IPS-18c (cell line): ENCODE measurements at regions not wholly inside any gene's neighbourhood (a gene's known extent, or its start where the extent isn't known, plus 50 kb on each side); places are given as distances from the start of the nearest gene placed in this dataset.
A peak's percentile ranks its signal among the peaks of the same experiment; 100 is the strongest.

ENCODE experiments used
- H3K4me3 ChIP-seq: 2 replicates; pipeline ENCODE4 v1.7.0; 2013; ENCODE audit warnings: low read depth, mild to moderate bottlenecking, low read length, moderate library complexity; ENCODE audit not compliant: insufficient read depth
- H3K9me3 ChIP-seq: one replicate; pipeline ENCODE4 v1.6.1; 2013; ENCODE audit warnings: mild to moderate bottlenecking, low read length, moderate library complexity; ENCODE audit not compliant: control insufficient read depth, insufficient read depth

DNA sequence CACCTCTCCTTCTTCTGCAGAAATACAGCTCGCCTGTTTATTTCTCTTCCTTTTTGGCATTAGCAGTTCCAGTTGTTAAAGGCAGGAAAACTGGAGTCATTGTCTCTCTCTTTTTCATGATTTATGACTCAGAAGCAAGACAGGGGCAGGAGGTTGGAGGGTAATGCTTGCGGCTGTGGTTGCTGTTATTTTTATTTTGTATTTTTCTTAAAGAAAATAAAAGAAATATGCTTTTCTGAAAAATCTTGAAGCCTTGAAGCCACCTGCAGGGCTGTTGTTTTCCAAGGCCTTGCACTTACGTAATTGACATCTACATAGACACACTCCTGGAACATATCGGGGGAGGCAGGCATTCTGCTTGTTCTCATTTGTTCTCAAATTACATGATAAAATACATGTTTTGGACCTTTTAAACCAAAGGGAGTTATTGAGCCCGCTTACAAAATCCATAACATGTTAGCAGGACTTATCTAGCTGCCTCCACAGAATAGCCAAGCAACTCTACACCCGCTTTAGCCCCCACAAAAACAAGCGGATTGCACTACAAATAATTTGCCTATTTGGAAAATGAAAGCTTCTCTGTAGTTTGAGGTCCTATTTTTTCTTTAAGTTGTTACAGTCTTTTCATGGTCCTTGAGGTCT, 1004.6 kb upstream of the NR2F2 start:
- Histone ChIP-seq H3K9me3 (no peaks in the 10 kb centered on the region), H3K4me3 (no peak overlapping the region)

DNA sequence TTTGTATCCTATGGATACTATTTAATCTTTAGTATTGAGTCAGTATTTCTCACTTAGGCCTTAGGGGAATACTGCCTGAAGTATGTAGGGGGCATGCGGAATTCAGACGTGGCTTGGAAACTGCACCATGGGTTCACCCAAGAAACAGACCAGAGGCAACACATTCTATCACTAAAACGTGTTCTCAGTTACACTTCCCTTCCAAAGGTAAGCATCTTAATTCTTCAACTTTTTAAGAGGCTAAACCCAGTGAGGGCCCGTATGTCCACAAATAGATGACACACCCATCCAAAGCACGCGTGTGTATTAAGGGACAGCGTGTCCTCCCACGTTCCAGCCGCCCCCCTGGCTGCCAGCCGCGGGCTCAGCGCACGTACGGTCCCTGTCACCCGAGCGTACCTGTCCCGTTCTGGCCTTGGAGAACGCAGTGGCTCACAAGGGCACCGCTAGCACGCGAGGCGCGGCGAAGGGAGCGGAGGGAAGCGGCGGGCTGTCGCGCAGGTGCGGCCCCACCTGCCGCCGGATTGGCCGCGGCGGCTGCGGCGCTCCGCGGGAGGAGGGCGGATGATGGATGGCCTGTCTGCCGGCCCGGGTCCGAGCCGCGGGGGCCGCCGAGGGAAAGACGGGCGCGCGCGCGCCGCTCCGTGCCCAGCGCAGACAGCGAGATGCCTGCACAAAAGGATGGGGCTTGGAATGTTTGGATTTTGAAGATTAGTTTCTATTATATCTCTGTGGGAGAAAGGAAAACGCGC, 1003.9 kb upstream of the NR2F2 start:
- no peaks in the 10 kb centered on the region for H3K9me3 ChIP-seq
- H3K4me3 ChIP-seq, result peak overlapping the region; percentile 59

DNA sequence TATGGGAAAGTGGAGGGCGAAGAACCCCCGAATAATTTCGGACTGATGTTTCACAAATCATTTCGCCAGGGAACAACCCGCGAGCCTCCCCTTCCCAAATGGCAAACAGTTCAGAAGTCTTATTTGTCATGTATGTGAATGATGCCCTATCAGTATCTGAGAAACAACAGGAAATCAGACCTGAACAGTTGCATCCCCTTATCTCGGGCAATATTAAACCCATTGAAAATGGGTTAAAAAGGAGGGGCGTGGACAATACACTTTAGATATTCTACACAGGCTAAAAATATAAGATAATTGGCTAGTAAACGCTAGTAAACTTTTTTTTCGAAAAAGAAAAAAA, 1003.3 kb upstream of the NR2F2 start:
- Histone ChIP-seq H3K9me3 (no peaks in the 10 kb centered on the region), H3K4me3 (peak overlapping the region; percentile 59)

DNA sequence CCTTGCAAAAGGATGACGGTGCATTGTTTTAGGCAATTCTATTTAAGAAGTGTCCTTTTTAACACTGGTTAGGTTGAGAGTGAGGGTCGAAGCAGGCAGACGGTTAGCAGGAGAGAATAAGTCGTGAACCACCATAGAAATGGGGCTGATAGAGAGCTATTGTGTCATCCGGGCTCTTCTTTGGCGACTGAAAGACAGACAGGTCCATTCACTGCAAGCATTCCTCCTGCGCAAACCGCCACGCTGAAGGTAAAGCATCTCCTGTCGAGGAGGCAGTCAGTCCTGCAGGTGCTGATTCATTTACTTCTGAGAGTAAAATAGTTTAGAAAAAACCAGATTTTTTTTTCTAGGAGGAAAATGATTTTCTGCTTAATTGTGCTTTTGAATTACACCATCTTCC, 1002.8 kb upstream of the NR2F2 start:
- Histone ChIP-seq H3K4me3 (no peak overlapping the region), H3K9me3 (no peaks in the 10 kb centered on the region)

DNA sequence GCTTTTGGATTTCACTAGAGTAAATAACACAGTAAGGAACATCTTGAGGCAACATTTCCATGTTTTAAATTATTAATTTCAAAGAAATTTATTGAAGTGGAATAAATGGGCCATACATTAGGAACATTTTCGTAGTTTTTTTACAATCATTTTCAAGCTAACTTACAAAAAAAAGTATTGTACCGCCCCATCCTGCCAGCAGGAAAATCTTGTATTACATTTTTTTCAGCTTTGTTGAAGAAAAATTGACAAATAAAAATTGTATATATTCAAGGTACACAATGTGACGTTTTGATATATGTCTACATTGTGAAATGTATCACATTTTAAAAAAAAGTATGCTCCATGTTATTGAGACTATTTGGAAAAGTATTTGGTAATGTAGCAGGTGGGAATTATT, 1001.9 kb upstream of the NR2F2 start:
- Histone ChIP-seq H3K9me3 (no peaks in the 10 kb centered on the region), H3K4me3 (no peak overlapping the region)

DNA sequence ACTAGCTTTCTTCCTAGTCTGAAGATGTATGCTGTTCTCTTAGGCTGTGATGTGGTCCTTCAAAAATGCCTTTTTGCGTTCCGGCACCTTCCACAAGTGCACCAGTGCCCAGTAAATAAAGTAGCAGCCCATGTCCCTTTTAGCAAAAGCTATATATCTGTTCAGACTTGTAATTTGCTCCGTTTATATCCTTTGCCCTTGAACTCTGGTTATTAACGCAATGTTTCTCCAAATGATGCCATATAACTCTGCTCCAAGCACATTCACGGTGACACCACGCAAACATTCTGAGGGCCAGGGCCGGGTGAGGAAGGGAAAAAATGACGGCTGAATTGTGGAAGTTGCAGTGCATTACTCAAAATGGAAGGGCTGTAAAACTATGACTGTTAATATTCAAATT, 1001.1 kb upstream of the NR2F2 start:
- no peak overlapping the region for H3K4me3 ChIP-seq

DNA sequence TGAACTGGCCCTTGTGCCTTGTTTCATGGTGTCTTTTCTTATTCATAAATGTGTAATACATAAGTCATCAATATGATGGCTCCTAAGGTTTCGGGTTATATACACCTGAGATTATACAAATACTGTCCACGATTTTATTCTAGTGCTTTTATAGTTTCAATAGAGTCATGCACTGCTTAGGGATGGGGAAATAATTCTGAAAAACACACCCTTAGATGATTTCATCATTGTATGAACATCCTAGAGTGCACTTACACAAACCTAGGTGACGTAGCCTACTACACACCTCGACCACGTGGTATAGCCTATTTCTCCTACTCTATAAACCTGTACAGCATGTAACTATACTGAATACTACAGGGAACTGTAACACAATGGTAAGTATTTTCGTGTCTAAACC, 988.8 kb upstream of the NR2F2 start:
- Histone ChIP-seq H3K4me3 (no peak overlapping the region), H3K9me3 (no peaks in the 10 kb centered on the region)

More for the DNA sequence above, 1001.1 kb upstream of the NR2F2 start:
- no peaks in the 10 kb centered on the region for H3K9me3 ChIP-seq

DNA sequence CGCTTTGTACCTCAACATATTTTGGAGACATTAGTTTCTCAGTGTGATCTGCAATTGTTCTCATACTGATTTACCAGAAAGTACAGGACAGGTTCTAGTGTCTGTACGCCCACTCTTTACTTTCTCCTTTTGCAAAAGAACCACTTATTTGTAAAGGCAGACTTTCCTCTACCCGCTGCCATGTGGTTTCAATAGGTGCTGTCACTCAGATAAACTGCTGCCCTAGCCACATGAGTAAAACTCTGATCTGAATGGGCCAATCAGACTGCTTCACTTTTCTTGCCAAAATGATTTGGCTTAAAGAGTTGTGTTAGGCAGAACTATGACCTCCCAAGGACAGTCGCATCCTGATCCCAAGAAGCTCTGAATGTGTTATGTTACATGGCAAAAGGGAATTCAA, 984.6 kb upstream of the NR2F2 start:
- H3K9me3 ChIP-seq, result no peaks in the 10 kb centered on the region
- no peak overlapping the region for H3K4me3 ChIP-seq

DNA sequence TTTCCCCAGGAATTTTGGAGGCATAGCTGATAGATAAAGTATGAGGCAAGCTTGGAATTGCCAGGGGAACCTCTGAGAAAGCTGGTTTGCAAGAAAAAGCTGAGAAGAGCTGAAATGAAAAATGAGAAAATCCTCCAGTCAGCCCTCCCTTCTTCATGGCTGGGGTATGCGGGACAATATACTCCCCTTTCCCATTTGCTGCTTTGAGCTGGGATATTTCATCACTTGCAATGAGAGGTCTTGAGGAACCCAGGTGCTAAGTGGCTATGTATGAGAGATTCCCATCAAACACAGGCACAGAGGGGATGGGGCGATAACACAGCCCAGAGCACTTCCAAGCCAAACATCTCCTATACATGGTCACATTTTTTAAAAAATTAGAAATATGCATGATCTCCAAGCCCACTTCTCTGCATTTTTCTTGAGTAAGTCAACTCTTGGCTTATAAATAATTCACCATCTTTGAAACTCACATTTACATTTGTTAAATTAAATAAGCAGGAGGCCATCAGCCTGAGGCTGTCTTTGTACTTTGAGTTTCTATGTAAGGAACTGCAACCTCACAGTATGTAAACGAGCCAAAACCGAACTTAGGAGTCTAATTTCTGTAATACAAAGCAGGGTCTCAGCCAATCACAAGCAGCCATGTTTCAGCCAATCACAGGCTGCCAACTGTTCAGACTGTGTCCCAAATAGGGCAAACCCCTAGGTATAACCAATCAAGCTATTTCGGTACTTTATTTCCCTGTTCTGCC, 983.6 kb upstream of the NR2F2 start:
- Histone ChIP-seq H3K4me3 (no peak overlapping the region), H3K9me3 (no peaks in the 10 kb centered on the region)

DNA sequence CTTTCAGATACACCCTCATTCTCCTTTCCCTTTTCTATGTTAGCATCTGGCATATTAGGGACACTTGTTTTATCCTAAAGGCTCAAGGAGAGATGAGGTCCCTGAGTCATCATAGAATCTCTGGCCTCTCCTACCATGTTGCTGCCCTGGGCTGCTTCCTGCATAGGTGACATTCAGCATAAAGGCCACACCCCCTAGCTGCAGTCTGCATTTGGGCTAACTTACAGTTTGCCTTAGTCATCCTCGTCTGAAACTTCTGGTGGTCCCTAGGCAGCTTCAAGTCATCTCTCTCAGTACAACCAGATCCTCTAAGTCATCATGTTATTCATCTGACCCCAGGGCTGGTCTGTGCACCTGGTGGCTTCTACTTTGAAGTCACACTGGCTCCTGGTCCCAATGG, 982.7 kb upstream of the NR2F2 start:
- Histone ChIP-seq H3K4me3 (no peak overlapping the region), H3K9me3 (no peaks in the 10 kb centered on the region)

DNA sequence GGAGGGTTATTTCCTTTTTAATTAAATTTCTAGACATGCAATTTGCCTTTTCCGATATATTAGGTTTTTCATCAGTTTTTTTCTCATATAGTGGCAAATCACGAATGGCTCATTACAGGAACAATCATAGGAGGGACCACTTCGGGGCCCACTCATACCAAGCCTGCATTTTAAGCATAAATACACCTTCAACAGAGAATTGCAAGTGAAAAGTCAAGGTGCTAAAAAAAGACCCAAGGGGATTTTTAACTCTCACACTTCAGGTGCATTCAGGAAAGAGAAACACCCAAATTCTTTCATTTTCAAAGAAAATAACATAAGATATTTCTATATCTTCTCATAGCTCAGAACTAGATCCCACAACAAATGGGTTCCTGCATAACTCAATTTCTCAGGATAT, 979.6 kb upstream of the NR2F2 start:
- Histone ChIP-seq H3K4me3 (no peak overlapping the region), H3K9me3 (no peaks in the 10 kb centered on the region)

DNA sequence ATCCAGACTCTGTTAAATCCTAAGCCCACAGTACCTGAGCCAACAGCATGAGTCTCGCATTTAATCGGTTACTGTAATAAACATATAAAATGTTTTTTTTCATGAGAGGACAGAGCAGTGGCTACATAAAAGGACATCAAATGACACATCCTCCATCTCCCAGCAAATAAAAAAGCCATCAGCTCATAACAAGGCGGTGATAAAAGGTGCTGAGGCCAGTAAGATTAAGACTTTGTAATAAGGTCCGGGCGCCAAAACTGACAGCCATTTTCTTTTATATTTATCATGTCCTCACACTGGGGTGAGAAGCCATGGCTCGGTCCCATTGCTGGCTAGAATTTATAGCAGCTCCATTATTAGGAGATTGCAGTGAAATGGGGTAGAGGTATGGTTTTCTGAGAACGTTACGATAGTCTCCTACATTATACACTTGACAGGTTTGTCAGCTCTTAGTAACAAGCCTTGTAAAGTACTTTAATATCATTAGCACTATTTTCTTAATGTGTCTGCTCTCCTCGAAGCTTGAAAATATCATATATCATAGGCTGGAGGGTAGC, 977.8 kb upstream of the NR2F2 start:
- H3K4me3 ChIP-seq, result no peak overlapping the region
- no peaks in the 10 kb centered on the region for H3K9me3 ChIP-seq

DNA sequence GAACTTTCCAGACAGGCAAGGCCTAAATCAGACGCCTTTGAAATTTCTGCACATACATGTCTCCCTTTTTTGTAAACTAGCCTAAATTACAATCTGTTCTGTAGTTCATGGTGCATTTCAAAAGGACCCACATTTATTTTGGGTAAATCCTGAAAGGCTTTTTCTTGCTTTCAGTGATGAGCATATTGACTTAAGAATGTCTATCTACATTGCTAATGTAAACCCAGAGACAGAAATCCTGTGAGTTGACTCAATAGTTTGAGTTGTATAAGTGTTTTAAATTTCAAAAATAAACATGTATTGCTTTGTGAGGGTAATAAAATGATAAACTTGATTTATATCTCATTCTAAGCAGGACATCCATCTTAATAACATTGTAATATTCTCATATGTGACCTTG, 977.0 kb upstream of the NR2F2 start:
- no peaks in the 10 kb centered on the region for H3K9me3 ChIP-seq
- no peak overlapping the region for H3K4me3 ChIP-seq

DNA sequence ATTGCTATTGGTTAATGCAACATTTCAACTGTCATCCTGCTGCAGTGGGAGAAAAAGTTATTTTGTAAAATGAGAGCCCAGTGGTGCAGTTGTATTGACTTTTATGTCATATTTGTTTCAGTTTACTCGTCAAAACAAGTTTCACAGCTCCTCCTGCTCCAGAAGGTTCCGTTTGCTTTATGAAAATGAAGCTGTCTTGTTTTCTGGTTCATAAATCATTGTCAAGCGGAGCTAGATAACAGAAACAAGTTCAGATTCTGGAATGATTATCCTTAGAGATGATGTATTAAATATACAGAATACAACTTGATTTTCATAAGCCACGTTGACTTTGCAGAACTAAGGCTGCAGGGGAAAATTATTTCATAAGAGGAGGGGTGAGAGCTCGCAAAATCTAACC, 970.5 kb upstream of the NR2F2 start:
- Histone ChIP-seq H3K9me3 (no peaks in the 10 kb centered on the region), H3K4me3 (no peak overlapping the region)

DNA sequence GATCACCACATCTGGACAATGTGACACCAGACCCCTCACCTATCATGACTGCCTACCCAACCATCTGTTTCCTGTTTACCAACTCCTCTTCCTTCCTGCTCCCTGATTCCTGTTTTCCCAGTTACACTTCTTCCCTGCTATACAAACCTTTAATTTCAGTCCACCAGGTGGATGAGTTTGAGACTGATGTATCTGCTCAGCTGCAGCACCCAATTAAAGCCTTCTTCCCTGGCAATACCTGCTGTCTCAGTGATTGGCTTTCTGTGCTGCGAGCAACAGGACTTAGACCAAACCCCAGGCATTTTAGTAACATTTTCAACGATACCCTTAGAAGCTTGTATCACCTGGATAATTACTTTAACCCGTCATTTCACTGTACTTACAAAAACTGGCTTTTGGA, 968.2 kb upstream of the NR2F2 start:
- Histone ChIP-seq H3K9me3 (no peaks in the 10 kb centered on the region), H3K4me3 (no peak overlapping the region)

DNA sequence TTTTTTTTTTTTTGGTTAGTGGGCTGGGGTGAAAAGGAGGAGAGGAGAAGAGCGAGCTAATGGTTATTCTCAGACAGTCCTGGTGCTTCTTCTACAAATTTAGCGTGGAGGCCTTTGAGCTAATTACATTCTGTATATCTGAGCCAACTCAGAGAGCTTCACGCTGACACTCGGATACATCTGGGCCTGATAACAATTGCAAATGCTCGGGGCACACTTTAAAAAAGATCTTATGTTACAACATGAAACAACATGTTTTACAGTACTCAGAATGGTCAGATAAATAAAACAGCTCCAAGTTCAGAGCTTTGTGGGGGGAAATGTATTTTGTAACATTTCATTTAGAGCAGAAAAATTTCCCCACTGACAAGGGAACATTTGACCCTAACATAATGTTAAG, 966.9 kb upstream of the NR2F2 start:
- no peak overlapping the region for H3K4me3 ChIP-seq
- H3K9me3 ChIP-seq, result no peaks in the 10 kb centered on the region

DNA sequence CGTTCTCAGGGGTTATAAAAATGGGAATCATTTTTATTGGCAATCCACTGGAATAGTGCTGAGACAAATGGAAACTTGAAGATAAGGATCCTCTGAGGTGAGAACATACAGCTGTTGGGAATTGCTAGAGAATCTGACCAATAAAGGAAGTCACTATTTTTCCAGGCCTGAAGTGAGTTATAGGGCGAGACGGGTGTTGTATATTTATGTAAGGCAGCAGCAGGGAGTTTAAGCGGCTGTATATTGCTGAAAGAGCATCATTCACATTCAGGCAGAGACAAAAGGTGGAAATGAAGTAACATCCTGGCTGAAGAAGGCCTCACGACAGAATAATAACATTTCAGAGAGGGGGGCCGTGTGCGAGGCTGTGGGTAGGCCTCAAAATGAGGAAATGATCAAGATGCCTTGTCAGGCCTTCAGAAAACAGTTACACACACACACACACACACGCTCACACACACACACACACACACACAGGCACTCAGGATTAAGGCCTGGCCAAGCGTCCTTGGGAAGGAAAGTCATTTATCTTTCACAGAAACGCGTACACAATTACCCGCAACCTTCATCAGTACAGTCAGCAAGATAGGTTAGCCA, 964.9 kb upstream of the NR2F2 start:
- no peaks in the 10 kb centered on the region for H3K9me3 ChIP-seq
- no peak overlapping the region for H3K4me3 ChIP-seq

DNA sequence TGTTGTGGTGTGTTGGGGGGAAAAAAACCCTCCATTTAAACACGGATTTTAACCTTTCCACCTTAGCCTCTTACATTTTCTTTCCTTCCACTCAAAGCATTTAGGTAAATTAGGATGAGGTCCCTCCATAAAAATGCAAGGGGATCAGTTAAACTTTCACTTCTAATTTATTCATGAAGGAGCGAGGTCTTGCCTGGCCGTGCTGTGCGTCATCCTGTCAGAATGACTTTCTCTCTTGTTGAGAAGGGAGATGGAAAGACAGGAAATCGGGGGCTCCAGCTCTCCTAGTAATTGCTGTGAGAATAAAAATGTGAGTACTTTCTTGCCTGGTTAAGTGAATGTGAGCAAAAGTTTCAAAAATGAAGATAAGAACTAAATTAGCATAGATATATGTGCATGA, 962.3 kb upstream of the NR2F2 start:
- Histone ChIP-seq H3K9me3 (no peaks in the 10 kb centered on the region), H3K4me3 (no peak overlapping the region)
